GM12878 (cell line): ENCODE measurements at regions not wholly inside any gene's neighbourhood (a gene's known extent, or its start where the extent isn't known, plus 50 kb on each side); places are given as distances from the start of the nearest gene placed in this dataset.

Experiments
- ATAC-seq: fragments of 200-7000 bp; cut with Tn5 transposase; 3 replicates; pipeline ENCODE4 v1.9.1; 2020; ENCODE audit warnings: mild to moderate bottlenecking, moderate library complexity
- BruUV-seq: library from RNA; stranded (reverse); fragments of 400-500 nt; replicated peaks from 2 replicates; lab custom pipeline; 2021; lab: Mats Ljungman, UMichigan
- CTCF ChIA-PET: fragments of 300-600 bp; sonication (Branson Sonifier 250); formaldehyde crosslinking; extraction: SDS; loops from one replicate; lab custom pipeline; 2021; ENCODE audit warnings: inconsistent platforms; lab: Yijun Ruan, JAX
- POLR2A ChIA-PET: fragments of 350-600 bp; formaldehyde crosslinking; extraction: SDS; loops from one replicate; lab custom pipeline; 2021; ENCODE audit warnings: inconsistent platforms; lab: Charles Lee
- RAD21 ChIA-PET: fragments of 300-600 bp; sonication (Branson Sonifier 250); formaldehyde crosslinking; loops from one replicate; lab custom pipeline; 2023; ENCODE audit warnings: antibody characterized with exemption; ENCODE audit not compliant: unreplicated experiment; lab: Charles Lee
- SMC1A ChIA-PET: fragments of 300-600 bp; sonication (Branson Sonifier 250); formaldehyde crosslinking; loops from one replicate; lab custom pipeline; 2023; ENCODE audit not compliant: unreplicated experiment, uncharacterized antibody; lab: Charles Lee
- DNase-seq: peaks from one replicate; pipeline ENCODE4 v3.0.0-alpha.2; 2011; ENCODE audit warnings: low read depth, low spot score
- FAIRE-seq: peaks from 3 replicates; lab custom pipeline; 2011; peaks lifted over from hg19 to GRCh38; lab: Jason Lieb, UNC
- H2AFZ ChIP-seq: 2 replicates; pipeline ENCODE4 v1.6.0; 2011; ENCODE audit warnings: low read depth, low read length, control low read depth; ENCODE audit not compliant: control insufficient read depth
- H3K27ac ChIP-seq: 2 replicates; pipeline ENCODE4 v1.5.1; 2011; ENCODE audit warnings: control low read depth; ENCODE audit not compliant: control insufficient read depth, insufficient read depth
- H3K27me3 ChIP-seq, 2 experiments: replicated peaks in 1 of 2; 2 replicates each; pipeline versions ENCODE4 v1.6.0 to v1.6.1; 2011; ENCODE audit warnings: low read length in 1 of 2; ENCODE audit not compliant: control insufficient read depth in 2 of 2, insufficient read depth in 2 of 2
- H3K36me3 ChIP-seq, 2 experiments: 2 replicates each; pipeline ENCODE4 v1.5.1; 2011; ENCODE audit warnings: low read length in 1 of 2; ENCODE audit not compliant: control insufficient read depth in 2 of 2, insufficient read depth in 2 of 2
- H3K4me1 ChIP-seq: 2 replicates; pipeline ENCODE4 v1.6.1; 2011; ENCODE audit warnings: mild to moderate bottlenecking, low read length, moderate library complexity, mixed read lengths; ENCODE audit not compliant: control insufficient read depth, insufficient read depth
- H3K4me2 ChIP-seq: 2 replicates; pipeline ENCODE4 v1.6.0; 2011; ENCODE audit warnings: control low read depth; ENCODE audit not compliant: control insufficient read depth, insufficient read depth
- H3K4me3 ChIP-seq: fragments of 200-600 bp; sonication (generic); 2 replicates; pipeline ENCODE4 v1.5.1; 2016
- H3K79me2 ChIP-seq: 2 replicates; pipeline ENCODE4 v1.6.0; 2011; ENCODE audit warnings: low read length; ENCODE audit not compliant: control insufficient read depth, insufficient read depth
- H3K9ac ChIP-seq: 2 replicates; pipeline ENCODE4 v1.8.0; 2011; ENCODE audit warnings: low read length, control low read depth, mixed read lengths; ENCODE audit not compliant: control insufficient read depth, insufficient read depth
- H3K9me3 ChIP-seq: replicated peaks from 3 replicates; pipeline ENCODE4 v1.5.1; 2011; ENCODE audit warnings: mild to moderate bottlenecking, low read length; ENCODE audit not compliant: control insufficient read depth, insufficient read depth
- H4K20me1 ChIP-seq: 2 replicates; pipeline ENCODE4 v1.6.0; 2011; ENCODE audit not compliant: control insufficient read depth, insufficient read depth
- CBX5 ChIP-seq: sonication (generic); IDR thresholded peaks from 2 replicates; pipeline ENCODE4 v1.6.1; 2016; ENCODE audit warnings: low read depth, moderate library complexity, mild to moderate bottlenecking, inconsistent platforms
- CEBPB ChIP-seq, 2 experiments: fragments of 150-350 bp in 1 of 2; IDR thresholded peaks; 2 replicates each; pipeline ENCODE4 v1.6.1; 2012 to 2014; ENCODE audit warnings: low read depth in 2 of 2, low read length in 2 of 2, borderline replicate concordance in 1 of 2, inconsistent platforms in 1 of 2
- EP300 ChIP-seq, 2 experiments: fragments of 150-350 bp in 1 of 2; IDR thresholded peaks; 2 replicates each; pipeline ENCODE4 v1.6.1; 2011 to 2012; ENCODE audit warnings: low read depth in 2 of 2, low read length in 2 of 2, borderline replicate concordance in 1 of 2, improper control_type of control experiment in 1 of 2, inconsistent platforms in 1 of 2; ENCODE audit not compliant: control insufficient read depth in 1 of 2
- IRF4 ChIP-seq: IDR thresholded peaks from 2 replicates; pipeline ENCODE4 v1.6.1; 2011; ENCODE audit warnings: low read depth, low read length
- MEF2A ChIP-seq: IDR thresholded peaks from 2 replicates; pipeline ENCODE4 v1.6.1; 2011; ENCODE audit warnings: low read depth, mild to moderate bottlenecking, low read length, moderate library complexity; ENCODE audit not compliant: insufficient read depth
- NBN ChIP-seq: fragments of 450-650 bp; IDR thresholded peaks from 2 replicates; pipeline ENCODE4 v1.6.1; 2016
- NR2C2 ChIP-seq: IDR thresholded peaks from 2 replicates; pipeline ENCODE4 v1.6.1; 2011; ENCODE audit warnings: borderline replicate concordance, low read depth; ENCODE audit not compliant: control insufficient read depth, insufficient read length
- NRF1 ChIP-seq: conservative IDR thresholded peaks from 2 replicates; pipeline ENCODE4 v1.6.1; 2011; ENCODE audit warnings: mild to moderate bottlenecking, low read depth, low read length, improper control_type of control experiment
- RCOR1 ChIP-seq: conservative IDR thresholded peaks from 2 replicates; pipeline ENCODE4 v1.6.1; 2012; ENCODE audit warnings: low read depth, low read length, improper control_type of control experiment
- SPI1 ChIP-seq: IDR thresholded peaks from 2 replicates; pipeline ENCODE4 v1.6.1; 2011; ENCODE audit warnings: low read depth, mild to moderate bottlenecking, low read length, moderate library complexity, borderline replicate concordance; ENCODE audit not compliant: insufficient read depth
- SREBF1 ChIP-seq: IDR thresholded peaks from 2 replicates; pipeline ENCODE4 v1.6.1; 2012; ENCODE audit warnings: mild to moderate bottlenecking, low read length
- TCF12 ChIP-seq: IDR thresholded peaks from 2 replicates; pipeline ENCODE4 v1.6.1; 2011; ENCODE audit warnings: low read depth, mild to moderate bottlenecking, low read length
- ZNF207 ChIP-seq: fragments of 450-650 bp; IDR thresholded peaks from 2 replicates; pipeline ENCODE4 v1.6.1; 2014; ENCODE audit warnings: antibody characterized with exemption, mild to moderate bottlenecking, borderline replicate concordance
- ZSCAN29 ChIP-seq: fragments of 450-650 bp; IDR thresholded peaks from 2 replicates; pipeline ENCODE4 v1.6.1; 2017; ENCODE audit warnings: mild to moderate bottlenecking, moderate library complexity
- WGBS: methylation state at CpG from one replicate; pipeline ENCODE4 v1.1.6; 2016; ENCODE audit warnings: low lambda C conversion rate; ENCODE audit not compliant: insufficient replicate concordance, insufficient coverage; ENCODE audit errors: missing lambda C conversion rate; 5-methylcytosine and 5-hydroxymethylcytosine counted together
- in situ Hi-C: fragments of 300-500 bp; cut with MboI; formaldehyde crosslinking; loops from 9 replicates; pipeline ENCODE4 v1.14.3; 2018; ENCODE audit warnings: mixed read lengths
- intact Hi-C: fragments of 100-400 bp; cut with micrococcal nuclease; formaldehyde crosslinking; loops from one replicate; pipeline ENCODE4 v1.14.2; 2022; ENCODE audit not compliant: unreplicated experiment

- no peak for TF ChIP-seq SREBF1
- TF ChIP-seq NRF1 = no peak
- no peak for TF ChIP-seq RCOR1
- no peak for TF ChIP-seq SPI1
- TF ChIP-seq MEF2A = no peak
- TF ChIP-seq EP300 (IDR thresholded peaks at IDR 0.05; ENCODE audit: borderline replicate concordance in 1 of 2, control insufficient read depth in 1 of 2, low read depth in 2 of 2, low read length in 2 of 2) = no peak
- no peak for TF ChIP-seq IRF4
- no peak for TF ChIP-seq TCF12
- TF ChIP-seq CEBPB (IDR thresholded peaks at IDR 0.05; ENCODE audit: borderline replicate concordance in 1 of 2, low read depth in 2 of 2, low read length in 2 of 2) = no peak
- no peak for TF ChIP-seq CBX5
- TF ChIP-seq ZNF207 = no peak
- no peak for TF ChIP-seq ZSCAN29
- no peak for TF ChIP-seq NBN
- no peak for TF ChIP-seq NR2C2
- Histone ChIP-seq H3K9me3 (no peaks in the 10 kb centered on the region), H3K4me1 (no peaks in the 10 kb centered on the region), H3K27ac (no peak overlapping the region), H2AFZ (no peak overlapping the region), H4K20me1 (no peaks in the 10 kb centered on the region), H3K36me3 (no peaks in the 10 kb centered on the region), H3K4me3 (no peak overlapping the region), H3K79me2 (no peaks in the 10 kb centered on the region), H3K4me2 (no peak overlapping the region), H3K27me3 (no peaks in the 10 kb centered on the region; a peak in 2 of 4 replicates), H3K9ac (no peak overlapping the region)
- no peak for DNase-seq
- ATAC-seq = no peak
- in situ Hi-C loops (no loop called here), intact Hi-C loops (no loop called here)
- SMC1A ChIA-PET = no interaction called here
- 11% methylated on average over 5 of the region's 5 CpGs for WGBS
- FAIRE-seq = no peak
- CTCF ChIA-PET = no interaction called here
- POLR2A ChIA-PET = no interaction called here
- no TSS peak for BruUV-seq
- RAD21 ChIA-PET = no interaction called here
Measured at GRCh38 chr18:77379976-77380509, 130.4 kb downstream of the GALR1 start.
